Epithelial cell of esophagus (primary cell): ENCODE measurements at regions not wholly inside any gene's neighbourhood (a gene's known extent, or its start where the extent isn't known, plus 50 kb on each side); places are given as distances from the start of the nearest gene placed in this dataset.

Experiments
- DNase-seq: peaks from one replicate; pipeline ENCODE4 v3.0.0; 2010; ENCODE audit warnings: low read depth
- H3K4me3 ChIP-seq: 2 replicates; pipeline ENCODE4 v1.5.1; 2011; ENCODE audit warnings: mild to moderate bottlenecking, low read length, control low read depth
- TF ChIP-seq, protein P1 (sequence below): IDR thresholded peaks from 2 replicates; pipeline ENCODE4 v1.5.1; 2011; ENCODE audit warnings: low read depth, mild to moderate bottlenecking, low read length, control low read depth, inconsistent platforms; ENCODE audit not compliant: insufficient read depth; ENCODE audit errors: missing control alignments

DNA sequence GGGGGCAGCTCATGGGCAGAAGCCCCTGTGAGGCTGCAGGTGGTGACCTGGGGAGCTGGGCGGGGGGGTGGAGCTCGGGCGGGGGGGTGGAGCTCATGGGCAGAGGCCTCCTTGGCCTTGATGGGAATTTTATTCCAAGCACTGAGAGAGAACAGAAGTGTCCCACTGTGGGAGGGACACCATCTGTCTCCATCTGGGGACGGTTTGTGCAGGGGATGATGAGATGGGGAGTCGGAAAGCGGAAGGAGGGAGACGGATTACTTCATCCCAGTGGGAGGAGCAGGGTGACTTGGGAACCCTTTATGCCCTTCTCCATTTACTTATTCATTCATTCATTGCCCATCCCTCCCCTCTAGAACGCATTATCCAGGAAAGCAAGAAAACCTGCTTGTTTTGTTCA, 304.7 kb downstream of the ADGRD1 start:
- H3K4me3 ChIP-seq: no peak overlapping the region
- TF ChIP-seq, protein P1, sequence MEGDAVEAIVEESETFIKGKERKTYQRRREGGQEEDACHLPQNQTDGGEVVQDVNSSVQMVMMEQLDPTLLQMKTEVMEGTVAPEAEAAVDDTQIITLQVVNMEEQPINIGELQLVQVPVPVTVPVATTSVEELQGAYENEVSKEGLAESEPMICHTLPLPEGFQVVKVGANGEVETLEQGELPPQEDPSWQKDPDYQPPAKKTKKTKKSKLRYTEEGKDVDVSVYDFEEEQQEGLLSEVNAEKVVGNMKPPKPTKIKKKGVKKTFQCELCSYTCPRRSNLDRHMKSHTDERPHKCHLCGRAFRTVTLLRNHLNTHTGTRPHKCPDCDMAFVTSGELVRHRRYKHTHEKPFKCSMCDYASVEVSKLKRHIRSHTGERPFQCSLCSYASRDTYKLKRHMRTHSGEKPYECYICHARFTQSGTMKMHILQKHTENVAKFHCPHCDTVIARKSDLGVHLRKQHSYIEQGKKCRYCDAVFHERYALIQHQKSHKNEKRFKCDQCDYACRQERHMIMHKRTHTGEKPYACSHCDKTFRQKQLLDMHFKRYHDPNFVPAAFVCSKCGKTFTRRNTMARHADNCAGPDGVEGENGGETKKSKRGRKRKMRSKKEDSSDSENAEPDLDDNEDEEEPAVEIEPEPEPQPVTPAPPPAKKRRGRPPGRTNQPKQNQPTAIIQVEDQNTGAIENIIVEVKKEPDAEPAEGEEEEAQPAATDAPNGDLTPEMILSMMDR: no peak

DNA sequence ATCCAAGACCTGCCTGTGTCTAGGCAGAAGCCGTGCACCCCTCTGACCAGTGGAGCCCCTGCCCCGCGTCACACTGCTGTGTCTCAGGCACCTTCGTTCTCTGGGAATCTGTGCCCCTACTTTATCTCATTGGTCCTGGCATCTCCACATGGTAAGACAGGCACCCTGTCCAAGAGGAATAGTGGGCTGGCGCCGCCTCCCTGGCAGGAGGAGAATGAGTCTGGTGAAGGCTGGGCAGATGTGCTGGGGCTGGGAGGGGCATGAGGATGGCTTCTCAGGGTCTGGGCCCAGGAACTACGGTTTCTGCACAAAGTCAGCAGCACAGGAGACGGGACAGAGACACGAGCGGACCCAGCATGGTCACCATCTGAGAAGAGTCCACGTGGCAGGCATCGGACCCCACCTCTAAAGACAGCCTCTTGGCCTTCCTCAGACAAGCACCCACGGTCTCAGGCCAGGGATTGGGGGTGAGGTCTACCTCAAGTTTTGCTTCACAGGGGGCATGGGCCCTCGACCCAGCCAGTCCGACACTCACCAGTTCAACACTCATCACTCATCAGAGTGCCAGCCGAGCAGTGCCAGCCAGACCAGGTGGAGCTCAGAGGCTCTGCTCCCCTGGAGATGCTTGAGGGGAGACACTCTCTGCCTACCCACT, 306.7 kb downstream of the ADGRD1 start:
- H3K4me3 ChIP-seq: no peak overlapping the region
- TF ChIP-seq, protein P1: no peak
- no peak for DNase-seq

More for the DNA sequence above, 304.7 kb downstream of the ADGRD1 start:
- no peak for DNase-seq

DNA sequence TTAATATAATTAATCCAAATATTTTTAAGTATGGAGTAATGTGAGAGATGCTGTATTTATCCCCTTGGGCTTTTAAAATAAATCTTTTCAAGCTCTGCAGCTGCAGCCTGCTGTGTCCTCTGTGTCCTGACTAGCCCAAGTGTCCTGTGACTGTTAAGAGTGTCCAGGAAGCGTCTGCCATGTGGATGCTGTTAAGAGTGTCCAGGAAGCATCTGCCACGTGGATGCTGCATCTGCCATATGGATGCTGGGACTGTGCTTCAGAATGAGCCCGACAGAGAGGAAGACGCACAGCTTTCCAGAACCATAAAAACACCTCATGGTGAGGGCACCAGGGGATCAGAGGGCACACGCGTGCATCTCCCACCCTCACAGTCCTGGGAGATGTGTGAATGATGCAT, 307.2 kb downstream of the ADGRD1 start:
- TF ChIP-seq, protein P1: no peak
- no peak for DNase-seq

DNA sequence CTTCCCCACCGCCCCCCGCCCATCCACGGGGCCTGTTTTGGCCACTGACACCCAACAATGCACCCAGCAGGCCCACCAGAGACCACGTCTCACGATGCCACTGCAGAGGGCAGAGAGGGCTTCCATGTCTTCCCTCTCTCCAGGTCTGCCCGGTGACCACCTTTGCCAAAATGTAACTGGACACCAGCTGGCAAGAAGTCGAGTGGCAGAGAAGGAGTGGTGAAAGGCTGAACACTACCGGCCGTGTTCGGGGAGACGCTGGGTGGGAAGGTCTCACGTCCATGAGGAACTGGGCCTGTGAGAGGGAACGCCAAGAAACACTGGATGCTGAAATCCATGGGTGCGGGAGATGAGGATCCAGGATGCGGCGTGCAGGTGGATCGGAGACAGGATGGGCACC, 308.2 kb downstream of the ADGRD1 start:
- no peak for DNase-seq
- TF ChIP-seq, protein P1: no peak
- no peak overlapping the region for H3K4me3 ChIP-seq

More for the DNA sequence above, 307.2 kb downstream of the ADGRD1 start:
- no peak overlapping the region for H3K4me3 ChIP-seq

DNA sequence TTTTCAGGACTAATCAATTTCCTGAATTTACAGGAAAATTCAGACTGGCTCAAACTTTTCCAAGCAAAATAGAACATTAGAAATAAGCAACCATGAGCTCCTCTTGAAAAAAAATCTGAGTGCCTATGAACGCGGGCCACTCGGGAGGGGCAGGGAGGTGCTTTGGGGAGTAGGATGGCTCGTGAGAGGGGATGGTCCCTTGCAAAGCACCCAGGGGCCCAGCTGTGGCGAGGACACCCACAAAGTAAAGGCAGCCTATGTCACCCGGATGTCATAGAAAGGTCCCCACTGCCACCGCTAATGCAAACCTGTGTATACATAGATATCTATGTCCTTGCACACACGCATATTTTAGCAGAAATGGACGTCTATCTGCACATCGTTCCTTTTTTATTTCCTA, 309.9 kb downstream of the ADGRD1 start:
- TF ChIP-seq, protein P1: no peak

DNA sequence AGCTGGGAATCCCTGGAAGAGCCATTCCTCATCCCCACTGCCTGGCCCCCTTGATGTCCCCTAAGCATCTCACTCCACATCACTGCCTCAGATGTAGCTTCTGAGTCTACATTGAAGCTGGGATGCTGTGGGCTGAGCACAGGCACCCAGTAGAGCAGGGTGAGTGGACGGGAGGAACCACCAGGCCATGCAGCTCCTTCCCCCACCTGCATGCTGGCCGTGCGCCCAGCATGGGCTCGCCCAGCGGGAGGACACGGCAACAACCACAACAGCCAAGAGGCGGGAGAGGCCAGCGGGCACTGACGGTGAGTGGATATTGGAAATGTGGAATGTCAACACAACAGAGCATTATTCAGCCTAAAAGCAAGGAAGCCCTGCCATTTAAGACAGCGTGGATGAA, 310.9 kb downstream of the ADGRD1 start:
- no peak for DNase-seq
- TF ChIP-seq, protein P1: no peak
- H3K4me3 ChIP-seq: no peak overlapping the region

More for the DNA sequence above, 309.9 kb downstream of the ADGRD1 start:
- no peak overlapping the region for H3K4me3 ChIP-seq
- DNase-seq: no peak
